Liver (tissue), 3 donors: ENCODE measurements at regions not wholly inside any gene's neighbourhood (a gene's known extent, or its start where the extent isn't known, plus 50 kb on each side); places are given as distances from the start of the nearest gene placed in this dataset.

Experiments used
- CTCF ChIP-seq: fragments of 150-350 bp; IDR thresholded peaks from 2 replicates; pipeline ENCODE4 v1.5.1; 2017; ENCODE audit warnings: improper control_type of control experiment, low read depth, low read length; ENCODE audit not compliant: missing input control
- GABPA ChIP-seq, 2 donors: IDR thresholded peaks in 1 of 2; conservative IDR thresholded peaks in 1 of 2; 2 replicates each; pipeline ENCODE4 v1.6.1; 2016; ENCODE audit warnings: antibody characterized with exemption in 2 of 2, mild to moderate bottlenecking in 1 of 2, moderate library complexity in 1 of 2
- SP1 ChIP-seq: IDR thresholded peaks from 2 replicates; pipeline ENCODE4 v1.6.1; 2018; ENCODE audit warnings: antibody characterized with exemption, mild to moderate bottlenecking
- TAF1 ChIP-seq: conservative IDR thresholded peaks from 2 replicates; pipeline ENCODE4 v1.6.1; 2016; ENCODE audit warnings: antibody characterized with exemption, mild to moderate bottlenecking
- YY1 ChIP-seq: IDR thresholded peaks from 2 replicates; pipeline ENCODE4 v1.6.1; 2016; ENCODE audit warnings: antibody characterized with exemption, mild to moderate bottlenecking
- donor health status: healthy.
- donor health status: healthy.

- no peak for TF ChIP-seq CTCF
- no peak for TF ChIP-seq GABPA (IDR thresholded peaks at IDR 0.05 in 1 of 2, conservative IDR thresholded peaks at IDR 0.05 in 1 of 2)
- TF ChIP-seq TAF1, result no peak
- no peak for TF ChIP-seq SP1
- TF ChIP-seq YY1, result no peak
Observed at GRCh38 chr3:117263745-117264144, 554.2 kb downstream of the TUSC7 start.
